Liver (tissue), 3 donors: ENCODE measurements at regions not wholly inside any gene's neighbourhood (a gene's known extent, or its start where the extent isn't known, plus 50 kb on each side); places are given as distances from the start of the nearest gene placed in this dataset.

ENCODE experiments used
- HNF4A ChIP-seq, 2 donors: conservative IDR thresholded peaks; 2 replicates each; pipeline ENCODE4 v1.6.1; 2016; ENCODE audit warnings: antibody characterized with exemption in 2 of 2, mild to moderate bottlenecking in 2 of 2
- JUND ChIP-seq, 2 donors: IDR thresholded peaks; 2 replicates each; pipeline ENCODE4 v1.6.1; 2016; ENCODE audit warnings: antibody characterized with exemption in 2 of 2
- RAD21 ChIP-seq, 2 donors: IDR thresholded peaks; 2 replicates each; pipeline ENCODE4 v1.6.1; 2016; ENCODE audit warnings: antibody characterized with exemption in 2 of 2, mild to moderate bottlenecking in 2 of 2
- TAF1 ChIP-seq: conservative IDR thresholded peaks from 2 replicates; pipeline ENCODE4 v1.6.1; 2016; ENCODE audit warnings: antibody characterized with exemption, mild to moderate bottlenecking
- YY1 ChIP-seq: IDR thresholded peaks from 2 replicates; pipeline ENCODE4 v1.6.1; 2016; ENCODE audit warnings: antibody characterized with exemption, mild to moderate bottlenecking
- TF ChIP-seq, protein P1 (sequence below): fragments of 150-350 bp; IDR thresholded peaks from 2 replicates; pipeline ENCODE4 v1.5.1; 2017; ENCODE audit warnings: improper control_type of control experiment, low read depth, low read length; ENCODE audit not compliant: missing input control
- donor health status: healthy.
- donor health status: healthy.

DNA sequence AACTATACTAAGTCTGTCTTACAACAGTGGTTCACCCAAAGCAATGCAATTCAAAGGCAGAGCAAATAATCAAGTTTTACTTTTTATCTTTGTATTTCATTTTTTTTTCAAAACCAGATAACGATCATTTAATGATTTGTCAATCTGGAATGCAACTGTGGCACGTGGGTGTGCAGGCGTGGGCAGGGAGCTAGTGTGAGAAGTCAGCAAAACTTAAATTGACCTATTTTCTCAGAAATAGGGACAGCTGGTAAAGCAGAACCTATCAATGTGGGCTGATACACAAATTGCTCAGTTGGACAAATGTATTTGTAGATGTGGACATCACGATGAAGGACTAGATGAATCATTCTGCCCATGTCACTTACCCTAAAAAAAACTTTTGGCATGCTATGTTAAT is 105.6 kb downstream of the CBLL2 start:
- TF ChIP-seq, protein P1, sequence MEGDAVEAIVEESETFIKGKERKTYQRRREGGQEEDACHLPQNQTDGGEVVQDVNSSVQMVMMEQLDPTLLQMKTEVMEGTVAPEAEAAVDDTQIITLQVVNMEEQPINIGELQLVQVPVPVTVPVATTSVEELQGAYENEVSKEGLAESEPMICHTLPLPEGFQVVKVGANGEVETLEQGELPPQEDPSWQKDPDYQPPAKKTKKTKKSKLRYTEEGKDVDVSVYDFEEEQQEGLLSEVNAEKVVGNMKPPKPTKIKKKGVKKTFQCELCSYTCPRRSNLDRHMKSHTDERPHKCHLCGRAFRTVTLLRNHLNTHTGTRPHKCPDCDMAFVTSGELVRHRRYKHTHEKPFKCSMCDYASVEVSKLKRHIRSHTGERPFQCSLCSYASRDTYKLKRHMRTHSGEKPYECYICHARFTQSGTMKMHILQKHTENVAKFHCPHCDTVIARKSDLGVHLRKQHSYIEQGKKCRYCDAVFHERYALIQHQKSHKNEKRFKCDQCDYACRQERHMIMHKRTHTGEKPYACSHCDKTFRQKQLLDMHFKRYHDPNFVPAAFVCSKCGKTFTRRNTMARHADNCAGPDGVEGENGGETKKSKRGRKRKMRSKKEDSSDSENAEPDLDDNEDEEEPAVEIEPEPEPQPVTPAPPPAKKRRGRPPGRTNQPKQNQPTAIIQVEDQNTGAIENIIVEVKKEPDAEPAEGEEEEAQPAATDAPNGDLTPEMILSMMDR, result no peak
- TF ChIP-seq RAD21 (IDR thresholded peaks at IDR 0.05) (no peak), YY1 (no peak), JUND (IDR thresholded peaks at IDR 0.05) (no peak), TAF1 (no peak), HNF4A (conservative IDR thresholded peaks at IDR 0.05) (no peak)
